ENCODE measurements at regions not wholly inside any gene's neighbourhood (a gene's known extent, or its start where the extent isn't known, plus 50 kb on each side); places are given as distances from the start of the nearest gene placed in this dataset.

DNA sequence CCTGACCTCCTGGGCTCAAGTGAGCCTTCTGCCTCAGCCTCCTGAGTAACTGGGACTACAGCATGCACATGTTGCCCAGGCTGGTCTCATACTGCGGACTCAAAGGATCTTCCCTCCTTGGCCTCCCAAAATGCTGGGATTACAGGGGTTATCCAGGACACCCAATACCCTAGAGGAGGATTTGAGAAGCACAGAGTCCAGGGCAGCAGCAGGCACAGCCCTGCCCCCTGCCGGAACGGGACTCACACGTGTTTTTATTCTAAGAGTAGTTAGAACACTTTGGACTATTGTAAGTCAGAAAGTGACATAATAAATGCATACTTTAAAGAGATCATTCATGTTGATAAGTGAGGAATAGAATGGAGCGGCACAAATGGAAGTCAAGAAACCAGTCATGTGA lies 80.2 kb downstream of the C6orf118 start:
- no peak for DNase-seq

DNA sequence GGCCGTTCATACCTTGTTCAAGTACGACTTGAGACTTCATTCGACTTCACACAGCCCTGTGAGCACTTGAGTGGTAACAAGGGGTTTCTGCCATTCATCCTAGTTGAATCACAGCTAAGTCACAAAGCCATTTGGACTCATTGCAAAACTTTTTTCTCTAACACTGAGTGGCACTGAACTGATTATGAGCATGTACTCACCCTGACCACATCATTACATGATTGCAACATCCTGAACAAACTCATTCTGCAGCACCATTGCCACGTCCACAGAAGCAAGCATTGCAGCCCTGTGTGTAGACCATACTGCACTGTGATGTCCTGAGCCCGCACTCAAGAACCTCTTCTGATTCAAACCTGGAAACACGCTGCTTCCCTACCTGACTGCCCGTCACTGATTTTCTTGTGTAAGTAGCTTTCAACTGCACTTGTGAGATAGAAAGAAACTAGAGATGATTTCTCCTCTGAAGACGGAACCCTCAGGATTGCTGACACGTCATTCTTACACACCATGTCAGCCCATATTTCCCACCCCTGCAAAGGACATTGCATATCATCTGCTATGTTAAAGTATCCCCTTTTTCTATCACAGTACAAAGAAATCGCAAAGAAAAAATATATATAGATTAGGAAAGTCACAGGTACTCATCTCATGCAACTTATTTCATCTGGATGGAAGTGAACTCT lies 81.6 kb downstream of the C6orf118 start:
- no peak for DNase-seq

DNA sequence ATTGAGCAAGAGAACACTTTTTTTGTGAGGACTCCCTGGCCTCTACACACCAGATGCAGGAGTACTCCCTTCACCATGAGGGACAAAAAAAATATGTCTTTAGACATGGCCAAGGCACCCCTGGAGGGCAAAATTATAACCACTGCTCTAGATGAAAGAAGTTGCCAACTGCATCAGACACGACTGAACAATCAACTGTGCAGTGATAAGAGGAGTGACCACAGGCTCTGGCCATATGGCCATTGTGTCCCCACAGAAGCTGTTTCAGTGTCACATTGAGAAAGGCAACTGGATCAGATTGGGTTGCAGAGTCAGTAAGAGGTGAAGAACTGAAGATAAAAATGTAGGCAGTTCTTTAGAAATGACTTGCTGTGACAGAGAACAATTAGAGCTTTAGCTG lies 85.7 kb downstream of the C6orf118 start:
- DNase-seq: no peak

DNA sequence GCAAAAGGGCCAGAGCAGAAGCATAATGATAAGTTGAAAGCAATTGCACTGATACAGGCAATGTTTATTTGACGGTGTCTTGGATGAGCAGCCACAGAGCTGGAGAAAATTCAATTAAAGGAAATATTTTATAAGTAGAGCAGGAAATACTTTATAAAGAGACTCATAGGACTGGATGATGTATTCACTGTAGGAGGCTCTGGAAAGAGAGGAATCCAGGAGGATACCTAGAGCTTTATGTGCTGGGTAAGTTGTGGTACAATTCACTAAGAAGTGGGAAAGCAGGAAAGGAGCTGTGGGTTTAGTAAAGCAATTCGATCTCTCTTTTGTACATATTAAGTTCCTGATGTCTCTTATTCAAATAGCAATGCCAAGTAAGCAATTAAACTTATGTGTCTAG lies 86.3 kb downstream of the C6orf118 start:
- DNase-seq: no peak

DNA sequence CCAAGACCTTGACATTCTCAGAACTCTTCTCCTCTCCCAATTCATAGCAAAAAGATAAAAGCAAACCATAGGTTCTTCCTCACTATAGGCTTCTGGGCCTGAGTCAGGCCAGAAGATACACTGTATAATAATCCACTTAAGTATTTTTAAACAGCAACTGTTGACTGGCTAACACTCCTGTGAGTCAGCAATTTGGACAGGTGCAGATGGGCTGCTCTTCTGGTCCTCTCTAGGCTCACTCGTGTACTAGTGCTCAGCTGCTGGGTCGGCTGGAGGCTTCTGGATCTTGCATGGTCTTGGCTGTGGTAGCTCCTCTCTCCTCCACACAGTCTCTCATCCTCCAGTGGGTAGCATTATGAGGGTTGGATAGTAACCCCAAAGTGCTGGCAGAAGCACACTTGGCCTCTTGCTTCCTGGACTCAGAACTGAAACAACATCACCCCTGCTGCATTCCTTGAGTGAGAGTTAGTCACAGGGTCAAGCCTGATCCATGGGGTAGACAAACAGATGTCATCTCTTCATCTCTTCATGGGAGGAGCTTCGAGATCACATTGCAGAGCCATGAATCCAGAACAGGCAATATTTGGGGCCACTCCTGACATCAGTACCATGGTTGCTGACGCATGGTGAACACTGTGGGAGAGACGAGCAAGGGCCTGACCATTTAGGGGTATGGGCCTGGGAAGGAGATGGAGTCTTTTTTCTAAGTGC lies 86.9 kb downstream of the C6orf118 start:
- DNase-seq: no peak

DNA sequence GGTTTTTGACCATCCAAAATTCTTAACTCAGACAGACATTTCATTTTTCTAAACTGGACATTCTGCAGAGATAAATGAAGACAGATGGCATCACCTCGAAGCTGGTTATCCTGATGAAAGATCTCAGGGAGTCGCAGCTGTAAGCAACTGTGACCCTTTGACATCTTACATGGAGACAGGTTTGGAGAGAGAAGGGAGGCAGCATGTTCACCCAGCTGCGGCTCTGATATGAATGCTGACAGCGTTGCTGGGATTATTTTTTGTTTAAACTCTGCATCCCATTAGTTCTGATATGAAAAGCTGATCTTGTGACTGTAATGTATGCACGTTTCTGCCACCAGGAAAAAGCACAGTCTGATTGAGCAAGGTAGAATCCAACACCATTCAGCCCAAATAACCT lies 89.4 kb downstream of the C6orf118 start:
- no peak for DNase-seq

DNA sequence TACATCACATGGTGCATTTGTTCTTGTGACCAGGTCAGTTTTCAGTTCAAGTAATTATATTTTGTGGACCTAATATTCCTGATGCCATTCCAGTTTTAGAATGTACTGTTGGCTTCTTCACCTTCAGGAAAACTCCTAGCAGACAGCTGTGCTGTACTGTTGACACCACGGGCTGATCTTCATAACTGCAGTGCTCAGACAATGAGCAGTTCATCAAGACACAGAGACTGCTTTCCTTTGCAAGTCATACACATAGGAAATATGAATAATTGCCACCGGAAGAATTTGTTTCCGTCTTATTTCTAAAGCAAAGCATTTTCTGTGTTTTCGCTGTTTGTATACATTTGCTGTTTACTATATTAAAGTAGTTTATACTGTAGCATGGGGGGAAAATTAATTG lies 89.8 kb downstream of the C6orf118 start:
- DNase-seq: no peak

DNA sequence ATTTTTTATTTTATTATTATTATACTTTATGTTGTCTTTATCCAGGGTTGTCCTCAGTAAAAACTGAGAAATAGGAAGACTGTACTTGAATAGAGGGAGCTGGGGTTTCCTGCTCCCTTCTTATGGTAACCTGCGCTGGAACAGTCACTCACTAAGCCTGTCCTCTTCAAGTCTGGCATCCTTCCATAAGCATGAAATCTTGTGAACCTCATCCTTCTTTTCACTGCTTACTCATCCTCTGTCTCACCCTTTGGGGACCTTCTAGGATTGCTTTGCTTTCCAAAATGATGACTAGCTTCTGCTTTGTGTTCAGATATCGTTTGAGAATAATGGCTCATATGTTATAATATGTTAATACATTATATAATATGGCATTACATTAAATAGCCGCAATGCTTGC lies 90.6 kb downstream of the C6orf118 start:
- no peak for DNase-seq

DNA sequence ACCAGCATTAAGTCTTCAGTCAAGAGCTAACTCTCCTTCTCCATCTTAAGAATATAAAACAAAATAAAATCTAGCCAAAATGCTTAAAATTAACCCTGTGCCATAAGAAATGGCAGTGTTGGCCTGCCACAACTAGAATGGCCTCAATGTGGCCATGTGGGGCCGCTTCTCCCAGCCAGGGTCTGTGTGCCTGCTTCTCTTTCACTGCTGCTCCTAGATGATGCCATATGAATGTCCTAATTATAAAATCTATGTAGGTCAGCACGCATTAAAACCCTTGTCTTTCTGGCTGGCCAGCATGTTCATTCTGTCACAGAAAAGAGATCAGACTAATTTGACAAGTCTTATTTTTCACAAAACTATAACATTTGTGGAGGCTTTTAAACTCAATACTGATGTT lies 102.6 kb downstream of the C6orf118 start:
- no peak for DNase-seq

DNA sequence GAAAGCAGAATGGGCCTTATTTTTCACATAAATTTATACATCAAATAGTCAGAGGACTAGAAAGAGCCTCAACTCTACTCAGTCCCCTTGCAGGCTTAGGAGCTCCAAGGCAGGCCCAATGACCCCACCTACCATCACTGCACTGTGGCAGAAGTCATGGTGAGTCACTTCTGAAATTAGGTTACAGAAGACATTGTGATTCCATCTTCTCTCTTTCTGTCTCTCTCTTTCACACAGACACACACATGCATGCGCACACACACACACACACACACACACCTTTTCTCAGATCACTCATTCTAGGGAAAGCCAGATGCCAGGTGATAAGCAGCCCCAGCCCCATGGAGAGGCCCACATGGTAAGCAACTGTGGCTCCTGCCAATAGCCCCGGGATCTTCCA lies 103.8 kb downstream of the C6orf118 start:
- no peak for DNase-seq

DNA sequence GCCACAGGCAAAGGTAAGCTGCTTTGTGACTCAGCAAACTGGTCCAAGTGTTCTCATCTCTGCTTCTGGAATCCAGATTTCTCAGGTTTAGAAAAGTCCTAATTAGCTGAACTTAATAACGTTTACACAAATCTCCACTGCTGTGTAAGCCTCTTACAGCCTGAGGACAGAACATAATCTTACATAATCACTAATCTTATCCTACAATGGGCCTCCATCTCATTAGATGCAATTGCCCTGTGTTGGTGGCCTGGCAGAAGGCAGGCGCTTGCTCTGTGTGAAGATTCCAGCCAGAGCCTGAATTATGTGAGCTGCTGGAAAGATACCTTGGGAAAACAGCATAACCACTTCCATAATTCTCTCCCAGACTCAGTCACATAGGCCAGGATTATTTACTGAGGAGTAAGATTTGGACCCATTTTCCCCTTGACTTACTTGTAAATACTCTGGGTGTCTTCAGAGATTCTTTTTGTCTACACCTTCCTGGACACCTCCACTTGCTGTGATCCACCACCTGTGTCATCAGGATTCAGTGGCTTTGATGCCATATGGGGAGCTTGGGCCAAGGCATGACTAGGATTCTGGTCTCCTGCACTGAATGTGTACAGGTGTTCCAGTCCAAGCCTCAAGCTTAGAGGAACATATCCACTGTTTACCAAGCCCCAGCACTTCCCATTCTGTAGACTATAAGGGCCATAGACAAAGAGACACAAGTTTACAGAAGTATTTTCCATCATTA lies 104.4 kb downstream of the C6orf118 start:
- no peak for DNase-seq

DNA sequence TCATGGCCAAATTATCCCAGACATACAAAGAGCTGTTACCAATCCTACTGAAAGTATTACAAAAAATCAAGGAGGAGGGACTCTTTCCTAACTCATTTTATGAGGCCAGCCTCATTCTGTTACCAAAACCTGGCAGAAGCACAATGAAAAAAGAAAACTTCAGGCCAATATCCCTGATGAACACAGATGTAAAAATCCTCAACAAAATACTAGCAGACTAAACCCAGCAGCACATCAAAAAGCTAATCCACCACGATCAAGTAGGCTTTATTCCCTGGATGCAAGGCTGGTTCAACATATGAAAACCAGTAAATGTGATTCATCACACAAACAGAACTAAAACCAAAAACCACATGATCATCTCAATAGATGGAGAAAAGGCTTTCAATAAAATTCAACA lies 109.2 kb downstream of the C6orf118 start:
- DNase-seq: no peak

DNA sequence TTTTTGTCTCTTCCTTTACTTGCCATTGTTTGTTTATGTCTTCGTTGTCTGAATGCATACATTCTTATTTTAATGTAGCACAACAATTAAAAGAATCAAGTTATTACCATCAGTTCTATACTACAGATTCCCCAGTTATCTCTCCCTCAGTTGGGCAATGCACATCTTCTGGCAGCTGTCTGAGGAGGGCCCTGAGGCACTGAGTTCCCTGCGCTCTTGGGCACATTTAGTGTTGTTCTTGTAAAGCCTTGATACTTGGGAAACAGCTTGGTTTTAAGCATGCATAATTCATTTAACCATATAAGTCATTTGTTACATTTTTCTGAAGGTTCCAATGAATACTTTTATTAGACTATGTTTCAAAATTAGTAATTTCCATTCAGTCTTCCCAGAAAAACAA lies 117.9 kb downstream of the C6orf118 start:
- DNase-seq: no peak

DNA sequence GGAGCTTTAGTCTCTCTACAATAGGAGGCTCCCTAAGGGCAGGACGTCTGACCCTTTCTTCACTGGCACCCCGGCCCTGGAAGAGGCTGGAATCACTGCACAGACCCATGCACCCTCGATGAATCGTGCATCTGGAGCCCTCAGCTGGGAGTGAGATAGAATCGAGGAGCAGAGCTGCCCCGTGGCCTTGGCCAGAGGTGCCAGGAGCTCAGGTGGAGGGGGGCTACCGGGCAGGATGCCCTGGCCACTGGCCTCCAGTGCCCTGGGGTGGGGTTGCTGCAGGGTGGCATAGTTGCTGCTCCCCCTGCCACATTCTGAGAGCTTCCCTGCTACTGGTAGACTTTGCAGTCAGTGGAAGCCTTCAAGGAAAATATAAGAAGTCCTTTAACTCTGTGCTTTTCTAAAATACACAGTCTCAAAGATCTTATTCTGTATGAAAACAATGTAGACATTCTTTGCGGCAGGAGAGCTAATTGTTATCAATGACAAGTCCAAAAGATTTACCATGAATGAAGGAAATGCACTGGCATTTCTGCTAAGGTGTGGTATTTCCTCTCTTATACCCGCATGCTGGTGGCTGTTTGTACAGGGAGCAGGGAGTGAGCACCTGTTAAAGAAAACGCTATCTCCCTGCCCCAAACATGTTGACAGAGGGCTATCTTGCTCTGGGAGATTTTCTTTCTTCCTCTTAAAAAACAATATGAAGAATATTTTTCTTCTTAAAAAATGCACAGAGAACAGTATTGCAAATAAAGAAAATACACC lies 122.8 kb downstream of the C6orf118 start:
- no peak for DNase-seq

DNA sequence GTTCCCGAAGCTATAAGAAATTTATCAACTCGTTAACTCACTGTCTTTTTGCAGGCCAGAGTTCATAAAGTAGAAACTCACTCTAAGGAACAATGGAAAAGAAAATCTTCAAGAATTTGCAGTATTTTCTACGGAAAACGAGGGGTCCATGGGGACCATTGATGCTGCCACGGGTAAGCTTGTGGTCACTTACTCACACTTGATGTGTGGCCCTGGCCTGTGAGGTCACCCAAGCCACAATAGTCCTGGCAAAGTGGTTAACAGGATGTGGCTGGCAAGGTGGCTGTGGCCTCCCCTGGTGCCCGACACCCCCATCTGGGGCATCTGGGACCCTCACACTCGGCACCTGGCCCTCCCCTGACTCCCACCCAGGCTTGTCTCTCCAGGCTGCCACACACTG lies 123.4 kb downstream of the C6orf118 start:
- DNase-seq: no peak

DNA sequence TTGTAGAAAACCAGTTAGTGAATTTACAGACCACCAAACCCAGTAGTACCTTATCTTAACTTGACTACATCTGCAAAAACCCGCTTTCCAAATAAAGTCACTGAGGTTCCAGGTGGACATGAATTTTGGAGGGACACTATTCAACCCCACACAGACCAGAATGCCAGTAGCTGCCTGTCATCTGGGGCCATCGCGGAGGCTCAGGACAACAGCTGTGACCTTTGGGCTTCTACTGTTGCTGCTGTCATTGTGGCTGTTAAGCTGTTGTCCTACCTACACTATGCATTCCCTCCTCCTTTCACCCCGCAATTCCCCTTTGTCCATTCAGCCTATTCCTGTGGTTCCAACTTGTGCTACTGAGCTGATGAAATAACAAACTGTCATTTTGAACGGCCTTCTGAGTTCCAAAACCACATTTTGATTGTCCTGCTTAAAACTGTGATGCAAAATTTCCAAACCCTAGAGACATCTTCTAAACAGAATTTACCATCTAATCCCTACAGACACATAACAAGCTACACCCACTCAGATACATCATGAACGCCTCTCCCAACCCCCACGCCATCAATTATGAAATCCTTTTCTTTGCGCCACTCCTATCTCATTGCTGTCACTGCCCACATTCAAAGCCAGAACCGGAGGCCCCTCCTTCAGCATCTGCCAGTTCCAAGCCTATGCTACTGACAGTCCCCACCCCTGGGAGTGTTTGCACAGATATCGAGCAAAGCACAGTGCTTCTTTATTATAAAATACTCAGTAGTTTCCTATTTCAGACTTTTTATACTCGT lies 125.0 kb downstream of the C6orf118 start:
- no peak for DNase-seq

DNA sequence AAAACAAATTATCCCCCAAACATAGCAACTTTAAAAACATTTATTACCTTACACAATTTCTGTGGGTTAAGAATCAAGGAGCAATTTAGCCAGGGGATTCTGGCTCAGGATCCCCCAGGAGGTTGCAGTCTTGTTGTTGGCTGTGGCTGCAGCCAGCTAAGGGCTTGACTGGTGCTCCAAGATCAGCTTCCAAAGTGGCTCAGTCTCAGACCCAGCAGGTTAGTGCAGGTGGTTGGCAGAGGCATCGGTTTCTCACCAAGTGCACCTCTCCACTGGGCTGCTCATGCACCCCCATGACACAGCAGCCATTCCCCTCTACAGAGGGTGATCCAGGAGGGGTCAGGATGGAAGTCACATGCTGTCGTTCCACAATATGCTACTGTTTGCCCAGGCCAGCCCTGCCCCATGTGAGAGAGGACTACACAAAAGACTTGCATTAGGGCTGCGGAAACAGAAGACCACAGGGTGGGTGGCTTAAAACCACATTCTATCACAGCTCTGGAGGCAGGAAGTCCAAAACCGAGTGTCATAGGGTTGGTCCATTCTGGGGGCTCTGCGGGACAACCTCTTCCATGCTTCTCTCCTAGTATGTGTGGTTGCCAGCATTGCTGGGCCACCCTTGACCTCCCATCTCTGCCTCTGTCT lies 125.8 kb downstream of the C6orf118 start:
- no peak for DNase-seq

DNA sequence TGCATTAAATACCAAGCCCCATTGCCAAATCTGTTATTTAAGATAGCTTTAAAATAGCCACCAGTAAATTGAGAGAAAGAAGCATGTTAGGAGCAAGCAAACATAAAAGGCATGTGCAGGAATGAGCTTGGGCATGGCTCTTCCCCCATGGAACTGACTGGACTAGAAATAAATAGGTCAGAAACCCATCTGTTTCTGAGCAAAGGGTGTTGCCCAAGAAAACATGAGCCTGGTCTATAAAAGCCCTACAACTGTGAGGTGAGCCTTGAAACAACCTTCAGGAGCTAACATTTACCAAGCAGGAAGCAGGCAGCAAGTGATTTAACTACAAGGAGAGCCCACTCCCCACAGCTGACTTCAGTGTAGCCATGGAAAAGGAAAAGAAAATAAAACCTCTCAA lies 126.3 kb downstream of the C6orf118 start:
- DNase-seq: no peak

DNA sequence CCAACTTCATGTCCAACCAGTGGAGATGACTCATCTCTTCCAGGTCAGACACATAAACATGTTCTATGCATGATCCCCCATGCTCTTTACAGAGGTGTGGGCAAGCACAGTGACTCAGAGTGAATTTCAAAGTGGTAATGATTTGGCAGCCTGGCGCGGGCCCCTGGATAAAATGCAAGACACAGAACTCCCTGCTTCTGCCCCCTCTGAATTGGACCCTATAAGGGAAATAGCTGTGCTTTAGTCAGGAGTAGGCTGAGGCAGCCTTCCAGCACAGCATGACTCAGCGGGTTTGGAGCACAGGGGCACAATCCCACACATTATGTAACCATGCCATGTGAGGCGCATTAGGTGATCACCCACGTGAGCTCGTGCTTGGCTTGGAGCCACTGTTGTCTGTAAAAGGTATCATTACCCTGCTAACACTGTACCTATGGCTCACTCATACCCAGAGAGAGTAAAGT lies 127.4 kb downstream of the C6orf118 start:
- DNase-seq: no peak

DNA sequence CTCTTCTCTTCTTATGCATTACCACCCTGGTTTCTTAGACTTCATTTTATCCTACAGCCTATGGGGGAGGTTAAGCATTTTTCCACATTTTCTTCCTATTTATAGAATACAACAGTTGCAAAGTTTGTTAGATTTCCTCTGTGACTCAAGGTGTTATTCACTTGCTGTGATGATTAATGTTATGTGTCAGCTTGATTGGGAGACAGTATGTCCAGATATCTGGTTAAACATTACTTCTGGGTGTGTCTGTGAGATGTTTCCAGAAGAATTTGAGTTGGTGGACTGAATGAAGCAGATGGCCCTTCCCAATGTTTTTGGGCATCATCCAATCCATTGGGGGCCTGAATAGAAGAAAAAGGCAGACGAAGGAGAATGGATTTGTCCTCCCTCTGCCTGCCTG lies 131.3 kb downstream of the C6orf118 start:
- DNase-seq: no peak

DNA sequence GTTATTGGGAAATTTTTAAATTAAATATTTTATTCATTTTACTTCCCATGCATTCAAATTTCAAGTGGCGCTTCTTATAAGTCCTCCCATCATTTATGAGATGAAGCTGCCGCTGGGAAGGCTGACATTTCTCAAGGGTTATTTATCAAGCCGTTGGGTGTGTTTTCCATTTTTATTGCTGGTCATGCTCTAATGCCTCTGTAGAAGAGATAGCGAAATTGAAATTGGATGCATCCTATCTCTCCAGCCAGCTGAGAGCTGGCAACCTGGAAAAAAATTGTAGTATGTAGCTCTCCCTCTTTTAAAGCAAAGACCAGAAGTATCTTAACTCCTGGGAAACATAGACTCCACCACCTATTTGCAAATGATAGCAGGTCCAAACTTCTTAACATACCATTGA lies 135.9 kb downstream of the C6orf118 start:
- DNase-seq: no peak

DNA sequence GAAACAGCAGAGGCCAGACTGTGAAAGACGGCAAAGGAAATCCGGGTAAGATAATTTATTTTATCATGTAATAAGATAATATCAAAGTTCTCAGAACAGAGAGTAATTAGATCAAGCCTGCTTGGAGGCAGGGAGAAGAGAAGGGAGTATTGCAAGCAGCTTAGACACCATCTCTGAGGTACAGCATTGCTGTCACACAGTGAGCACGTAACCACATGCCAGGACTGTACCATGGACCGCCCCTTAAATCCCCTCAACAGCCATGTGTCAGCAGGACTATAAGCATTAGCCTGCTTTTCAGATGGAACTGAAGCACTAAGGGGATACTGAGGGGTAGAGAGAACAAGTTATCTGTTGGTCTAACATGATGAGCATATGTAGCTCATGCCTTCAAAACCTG lies 141.5 kb downstream of the C6orf118 start:
- DNase-seq: no peak
